ENCODE measurements at regions not wholly inside any gene's neighbourhood (a gene's known extent, or its start where the extent isn't known, plus 50 kb on each side); places are given as distances from the start of the nearest gene placed in this dataset.

GRCh38 chr6:148271711-148272439 lies 70.8 kb upstream of the SASH1 start:
- no peak for DNase-seq

- no peak for DNase-seq
Measured at GRCh38 chr6:148272597-148272996, 70.0 kb upstream of the SASH1 start.

GRCh38 chr6:148273962-148274752 lies 68.5 kb upstream of the SASH1 start:
- DNase-seq: no peak

- DNase-seq: no peak
Measured at GRCh38 chr6:148274809-148275208, 67.8 kb upstream of the SASH1 start.

GRCh38 chr6:148285205-148285604 lies 57.4 kb upstream of the SASH1 start:
- DNase-seq: no peak

GRCh38 chr6:148286563-148286962 lies 56.1 kb upstream of the SASH1 start:
- no peak for DNase-seq

- DNase-seq: no peak
Measured at GRCh38 chr6:148287623-148288333, 54.9 kb upstream of the SASH1 start.

GRCh38 chr6:148288541-148288940 lies 54.1 kb upstream of the SASH1 start:
- no peak for DNase-seq

GRCh38 chr6:148289153-148289552 lies 53.5 kb upstream of the SASH1 start:
- DNase-seq: no peak

GRCh38 chr6:148291876-148292275 lies 50.8 kb upstream of the SASH1 start:
- no peak for DNase-seq
